ENCODE measurements at regions not wholly inside any gene's neighbourhood (a gene's known extent, or its start where the extent isn't known, plus 50 kb on each side); places are given as distances from the start of the nearest gene placed in this dataset.

GRCh38 chr12:84058136-84058535, 854.5 kb downstream of the SLC6A15 start:
- Histone ChIP-seq H3K4me1 (no peaks in the 10 kb centered on the region), H3K27me3 (no peaks in the 10 kb centered on the region), H3K27ac (no peak overlapping the region), H3K4me3 (no peak overlapping the region), H3K9me3 (no peaks in the 10 kb centered on the region), H3K36me3 (no peaks in the 10 kb centered on the region)
- intact Hi-C loops (cut with DNase I): no loop called here
- no peak for TF ChIP-seq CTCF (IDR thresholded peaks at IDR 0.05)
- no peak for TF ChIP-seq POLR2A (IDR thresholded peaks at IDR 0.05)
- DNase-seq: no peak
- WGBS (ENCODE audit: insufficient coverage, low coverage, low lambda C conversion rate, missing lambda C conversion rate): 26% methylated on average over 4 of the region's 4 CpGs
- ATAC-seq: no peak

- TF ChIP-seq CTCF (IDR thresholded peaks at IDR 0.05) (no peak), POLR2A (IDR thresholded peaks at IDR 0.05) (no peak)
- Histone ChIP-seq H3K27ac (no peak overlapping the region), H3K4me1 (no peaks in the 10 kb centered on the region), H3K9me3 (no peaks in the 10 kb centered on the region), H3K36me3 (no peaks in the 10 kb centered on the region), H3K4me3 (no peak overlapping the region), H3K27me3 (no peaks in the 10 kb centered on the region)
- WGBS (ENCODE audit: insufficient coverage, low coverage, low lambda C conversion rate, missing lambda C conversion rate): 18% methylated on average over 2 of the region's 2 CpGs
- ATAC-seq: no peak
- intact Hi-C loops (cut with DNase I): no loop called here
- no peak for DNase-seq
These were observed 857.8 kb downstream of the SLC6A15 start for GRCh38 chr12:84054811-84055210.

GRCh38 chr12:84047881-84048280, 864.7 kb downstream of the SLC6A15 start:
- no peaks in the 10 kb centered on the region for H3K27me3 ChIP-seq
- ATAC-seq (no peak), DNase-seq (no peak)
- H3K9me3 ChIP-seq: no peaks in the 10 kb centered on the region
- no peaks in the 10 kb centered on the region for H3K4me1 ChIP-seq
- TF ChIP-seq CTCF (IDR thresholded peaks at IDR 0.05) (no peak), POLR2A (IDR thresholded peaks at IDR 0.05) (no peak)
- intact Hi-C loops (cut with DNase I): no loop called here
- no peak overlapping the region for H3K27ac ChIP-seq
- no peaks in the 10 kb centered on the region for H3K36me3 ChIP-seq
- H3K4me3 ChIP-seq: no peak overlapping the region
- 29% methylated on average over 1 of the region's 1 CpG for WGBS (ENCODE audit: insufficient coverage, low coverage, low lambda C conversion rate, missing lambda C conversion rate)

GRCh38 chr12:84046859-84047258, 865.7 kb downstream of the SLC6A15 start:
- TF ChIP-seq CTCF (IDR thresholded peaks at IDR 0.05): no peak
- no peak for TF ChIP-seq POLR2A (IDR thresholded peaks at IDR 0.05)
- ATAC-seq (no peak), DNase-seq (no peak)
- 79% methylated on average over 2 of the region's 2 CpGs for WGBS (ENCODE audit: insufficient coverage, low coverage, low lambda C conversion rate, missing lambda C conversion rate)
- H3K36me3 ChIP-seq: no peaks in the 10 kb centered on the region
- no peak overlapping the region for H3K4me3 ChIP-seq
- no peaks in the 10 kb centered on the region for H3K9me3 ChIP-seq
- no peaks in the 10 kb centered on the region for H3K4me1 ChIP-seq
- no peaks in the 10 kb centered on the region for H3K27me3 ChIP-seq
- H3K27ac ChIP-seq: no peak overlapping the region
- intact Hi-C loops (cut with DNase I): no loop called here

DNA sequence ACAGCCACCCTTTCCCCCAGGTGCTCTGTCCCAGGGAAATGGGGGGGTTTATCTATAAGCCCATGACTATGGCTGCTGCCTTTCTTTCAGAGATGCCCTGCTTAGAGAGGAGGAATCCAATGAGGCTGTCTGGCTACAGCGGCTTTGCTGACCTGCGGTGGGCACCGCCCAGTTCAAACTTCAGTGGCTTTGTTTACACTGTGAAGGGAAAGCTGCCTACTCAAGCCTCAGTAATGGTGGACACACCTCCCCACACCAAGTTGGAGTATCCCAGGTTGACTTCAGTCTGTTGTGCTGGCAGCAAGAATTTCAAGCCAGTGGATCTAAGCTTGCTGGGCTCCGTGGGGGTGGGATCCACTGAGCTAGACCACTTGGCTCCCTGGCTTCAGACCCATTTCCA, 869.2 kb downstream of the SLC6A15 start:
- H3K36me3 ChIP-seq: no peaks in the 10 kb centered on the region
- TF ChIP-seq POLR2A (IDR thresholded peaks at IDR 0.05) (no peak), CTCF (IDR thresholded peaks at IDR 0.05) (no peak)
- H3K4me3 ChIP-seq: no peak overlapping the region
- ATAC-seq (no peak), DNase-seq (no peak)
- no peaks in the 10 kb centered on the region for H3K4me1 ChIP-seq
- H3K27ac ChIP-seq: no peak overlapping the region
- H3K27me3 ChIP-seq: no peaks in the 10 kb centered on the region
- no peaks in the 10 kb centered on the region for H3K9me3 ChIP-seq
- WGBS (ENCODE audit: insufficient coverage, low coverage, low lambda C conversion rate, missing lambda C conversion rate): 27% methylated on average over 3 of the region's 4 CpGs
- intact Hi-C loops (cut with DNase I): no loop called here

All from right lobe of liver (tissue), 6 donors.